Gastroesophageal sphincter (tissue), 3 donors: ENCODE measurements at regions not wholly inside any gene's neighbourhood (a gene's known extent, or its start where the extent isn't known, plus 50 kb on each side); places are given as distances from the start of the nearest gene placed in this dataset.

Experiments
- POLR2A ChIP-seq, 2 donors: fragments of 450-650 bp; IDR thresholded peaks; one replicate each; pipeline ENCODE4 v1.6.1; 2017; ENCODE audit warnings: antibody characterized with exemption in 2 of 2, mild to moderate bottlenecking in 2 of 2, moderate library complexity in 1 of 2
- POLR2AphosphoS5 ChIP-seq: sonication (generic); formaldehyde crosslinking; IDR thresholded peaks from one replicate; pipeline ENCODE4 v1.6.1; 2017; ENCODE audit warnings: antibody characterized with exemption
- TF ChIP-seq, protein P1 (sequence below), 4 experiments: fragments of 200-600 bp in 2 of 4; fragments of 450-650 bp in 2 of 4; sonication (generic) in 1 of 4; IDR thresholded peaks; one replicate each; pipeline ENCODE4 v1.5.1; 2017 to 2019; ENCODE audit warnings: antibody characterized with exemption in 4 of 4, mild to moderate bottlenecking in 2 of 4, moderate library complexity in 2 of 4

DNA sequence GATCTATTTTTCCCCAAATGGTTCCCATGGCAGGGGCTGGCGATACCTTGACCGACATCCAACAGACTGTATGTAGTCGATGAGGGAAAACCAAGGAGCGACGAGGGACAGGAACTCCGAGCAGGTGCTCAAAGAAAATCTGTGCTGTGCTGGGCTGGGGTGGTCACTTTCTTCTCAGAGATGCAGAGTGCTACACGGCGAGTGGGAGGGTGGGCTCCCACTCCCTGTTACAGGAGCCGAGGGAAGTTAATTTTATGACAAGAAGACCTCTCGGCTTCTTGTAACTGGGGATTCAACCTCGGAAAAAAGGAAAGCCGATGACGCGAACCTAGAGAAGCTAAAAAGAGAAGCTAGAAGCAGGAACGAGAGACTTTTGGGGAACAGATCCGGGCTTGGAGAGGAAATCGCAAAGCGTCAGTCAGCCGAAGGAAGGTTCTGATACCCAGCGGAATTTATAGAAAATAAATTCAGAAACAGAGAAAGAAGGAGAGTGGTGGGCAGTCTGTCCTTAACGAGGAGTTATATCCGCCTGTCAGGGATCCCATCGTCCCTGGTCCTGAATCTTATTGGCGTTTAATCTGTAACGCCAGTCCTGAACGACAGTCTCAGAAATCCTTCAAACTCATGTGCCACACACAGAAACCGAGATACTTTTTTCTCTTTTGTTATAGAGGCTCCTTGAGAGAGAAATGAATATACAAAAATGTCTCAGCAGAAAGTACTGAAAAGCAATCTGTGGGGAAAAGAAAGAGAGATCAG, 84.6 kb upstream of the ZNF322 start:
- no peak for TF ChIP-seq POLR2AphosphoS5
- TF ChIP-seq, protein P1, sequence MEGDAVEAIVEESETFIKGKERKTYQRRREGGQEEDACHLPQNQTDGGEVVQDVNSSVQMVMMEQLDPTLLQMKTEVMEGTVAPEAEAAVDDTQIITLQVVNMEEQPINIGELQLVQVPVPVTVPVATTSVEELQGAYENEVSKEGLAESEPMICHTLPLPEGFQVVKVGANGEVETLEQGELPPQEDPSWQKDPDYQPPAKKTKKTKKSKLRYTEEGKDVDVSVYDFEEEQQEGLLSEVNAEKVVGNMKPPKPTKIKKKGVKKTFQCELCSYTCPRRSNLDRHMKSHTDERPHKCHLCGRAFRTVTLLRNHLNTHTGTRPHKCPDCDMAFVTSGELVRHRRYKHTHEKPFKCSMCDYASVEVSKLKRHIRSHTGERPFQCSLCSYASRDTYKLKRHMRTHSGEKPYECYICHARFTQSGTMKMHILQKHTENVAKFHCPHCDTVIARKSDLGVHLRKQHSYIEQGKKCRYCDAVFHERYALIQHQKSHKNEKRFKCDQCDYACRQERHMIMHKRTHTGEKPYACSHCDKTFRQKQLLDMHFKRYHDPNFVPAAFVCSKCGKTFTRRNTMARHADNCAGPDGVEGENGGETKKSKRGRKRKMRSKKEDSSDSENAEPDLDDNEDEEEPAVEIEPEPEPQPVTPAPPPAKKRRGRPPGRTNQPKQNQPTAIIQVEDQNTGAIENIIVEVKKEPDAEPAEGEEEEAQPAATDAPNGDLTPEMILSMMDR (IDR thresholded peaks at IDR 0.05) = no peak
- no peak for TF ChIP-seq POLR2A (IDR thresholded peaks at IDR 0.05)
